Upper lobe of left lung (tissue), 4 donors: ENCODE measurements at regions not wholly inside any gene's neighbourhood (a gene's known extent, or its start where the extent isn't known, plus 50 kb on each side); places are given as distances from the start of the nearest gene placed in this dataset.

Experiments used
- POLR2A ChIP-seq, 4 donors: fragments of 450-650 bp; IDR thresholded peaks; one replicate each; pipeline ENCODE4 v1.5.1; 2016 to 2017; ENCODE audit warnings: antibody characterized with exemption in 4 of 4, mild to moderate bottlenecking in 2 of 4
- TF ChIP-seq, protein P1 (sequence below), 6 experiments: fragments of 450-650 bp in 4 of 6; fragments of 200-600 bp in 2 of 6; sonication (generic) in 2 of 6; IDR thresholded peaks; one replicate each; pipeline ENCODE4 v1.5.1; 2016 to 2019; ENCODE audit warnings: antibody characterized with exemption in 6 of 6

DNA sequence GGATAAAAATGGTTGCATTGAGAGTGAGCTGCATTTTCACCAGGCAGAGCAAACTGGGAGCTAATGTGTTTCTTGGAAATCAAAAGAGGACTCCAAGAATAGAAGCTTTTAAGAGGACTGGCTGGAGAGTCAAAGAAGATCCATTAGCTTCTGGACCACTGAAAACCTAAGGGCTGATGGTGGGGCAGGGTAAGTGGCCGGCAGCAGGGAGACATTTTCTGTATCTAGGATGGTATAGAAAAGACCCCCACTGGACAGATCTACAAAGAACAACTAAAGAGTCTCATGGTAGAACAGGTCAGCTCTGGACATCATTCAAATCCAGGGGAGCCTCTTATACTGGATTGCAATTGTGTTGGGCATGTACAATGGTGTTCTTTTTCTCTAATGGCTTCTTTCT, 262.3 kb downstream of the PTGER3 start:
- TF ChIP-seq, protein P1, sequence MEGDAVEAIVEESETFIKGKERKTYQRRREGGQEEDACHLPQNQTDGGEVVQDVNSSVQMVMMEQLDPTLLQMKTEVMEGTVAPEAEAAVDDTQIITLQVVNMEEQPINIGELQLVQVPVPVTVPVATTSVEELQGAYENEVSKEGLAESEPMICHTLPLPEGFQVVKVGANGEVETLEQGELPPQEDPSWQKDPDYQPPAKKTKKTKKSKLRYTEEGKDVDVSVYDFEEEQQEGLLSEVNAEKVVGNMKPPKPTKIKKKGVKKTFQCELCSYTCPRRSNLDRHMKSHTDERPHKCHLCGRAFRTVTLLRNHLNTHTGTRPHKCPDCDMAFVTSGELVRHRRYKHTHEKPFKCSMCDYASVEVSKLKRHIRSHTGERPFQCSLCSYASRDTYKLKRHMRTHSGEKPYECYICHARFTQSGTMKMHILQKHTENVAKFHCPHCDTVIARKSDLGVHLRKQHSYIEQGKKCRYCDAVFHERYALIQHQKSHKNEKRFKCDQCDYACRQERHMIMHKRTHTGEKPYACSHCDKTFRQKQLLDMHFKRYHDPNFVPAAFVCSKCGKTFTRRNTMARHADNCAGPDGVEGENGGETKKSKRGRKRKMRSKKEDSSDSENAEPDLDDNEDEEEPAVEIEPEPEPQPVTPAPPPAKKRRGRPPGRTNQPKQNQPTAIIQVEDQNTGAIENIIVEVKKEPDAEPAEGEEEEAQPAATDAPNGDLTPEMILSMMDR (IDR thresholded peaks at IDR 0.05): no peak
- no peak for TF ChIP-seq POLR2A (IDR thresholded peaks at IDR 0.05)
